Upper lobe of left lung (tissue), 6 donors: ENCODE measurements at regions not wholly inside any gene's neighbourhood (a gene's known extent, or its start where the extent isn't known, plus 50 kb on each side); places are given as distances from the start of the nearest gene placed in this dataset.

Experiments used
- ATAC-seq, 2 donors: fragments of 200-7000 bp; cut with Tn5 transposase; one replicate each; pipeline ENCODE4 v1.9.1; 2022; ENCODE audit warnings: mild to moderate bottlenecking in 2 of 2, moderate library complexity in 2 of 2; ENCODE audit not compliant: low FRiP score in 2 of 2
- DNase-seq, 2 donors: peaks; one replicate each; pipeline ENCODE4 v3.0.0-alpha.2; 2019 to 2020
- H3K27ac ChIP-seq, 4 donors: fragments of 200-600 bp; sonication (generic); one replicate each; pipeline ENCODE4 v1.5.1; 2016 to 2019
- H3K27me3 ChIP-seq, 4 donors: fragments of 200-600 bp; sonication (generic); one replicate each; pipeline ENCODE4 v1.5.1; 2017 to 2019
- H3K36me3 ChIP-seq, 4 donors: fragments of 200-600 bp; sonication (generic); one replicate each; pipeline ENCODE4 v1.5.1; 2016 to 2019
- H3K4me1 ChIP-seq, 4 donors: fragments of 200-600 bp; sonication (generic); one replicate each; pipeline ENCODE4 v1.5.1; 2018 to 2019
- H3K4me3 ChIP-seq, 4 donors: fragments of 200-600 bp; sonication (generic); one replicate each; pipeline ENCODE4 v1.5.1; 2017 to 2019; ENCODE audit warnings: mild to moderate bottlenecking in 2 of 4, moderate library complexity in 1 of 4
- H3K9me3 ChIP-seq, 4 donors: fragments of 200-600 bp; sonication (generic); one replicate each; pipeline ENCODE4 v1.5.1; 2018 to 2019
- CTCF ChIP-seq, 6 experiments: fragments of 450-650 bp in 4 of 6; fragments of 200-600 bp in 2 of 6; sonication (generic) in 2 of 6; IDR thresholded peaks; one replicate each; pipeline ENCODE4 v1.5.1; 2016 to 2019; ENCODE audit warnings: antibody characterized with exemption in 6 of 6
- EP300 ChIP-seq, 4 donors: sonication (generic); formaldehyde crosslinking; IDR thresholded peaks; one replicate each; pipeline ENCODE4 v1.5.1; 2017; ENCODE audit warnings: antibody characterized with exemption in 4 of 4, control low read depth in 2 of 4
- POLR2A ChIP-seq, 4 donors: fragments of 450-650 bp; IDR thresholded peaks; one replicate each; pipeline ENCODE4 v1.5.1; 2016 to 2017; ENCODE audit warnings: antibody characterized with exemption in 4 of 4, mild to moderate bottlenecking in 2 of 4
- POLR2AphosphoS5 ChIP-seq, 2 donors: sonication (generic); formaldehyde crosslinking; IDR thresholded peaks; one replicate each; pipeline ENCODE4 v1.5.1; 2017; ENCODE audit warnings: antibody characterized with exemption in 2 of 2
- WGBS, 2 donors: methylation state at CpG; one replicate each; pipeline ENCODE4 v1.1.5; 2017 to 2018; 5-methylcytosine and 5-hydroxymethylcytosine counted together
- donor health status: DM: no; HTN: no; CAD: no; lungs with moderate emphysema.
- donor health status: DM: no; HTN: yes; CAD: no; lungs with severe emphysema.

- ATAC-seq (no peak), DNase-seq (no peak)
- WGBS, 2 donors, result 83 to 87% methylated on average over 4 of the region's 4 CpGs
- Histone ChIP-seq H3K27ac (no peak overlapping the region), H3K4me1 (no peaks in the 10 kb centered on the region), H3K9me3 (no peaks in the 10 kb centered on the region), H3K4me3 (no peak overlapping the region), H3K36me3 (no peaks in the 10 kb centered on the region), H3K27me3 (no peaks in the 10 kb centered on the region)
- TF ChIP-seq CTCF (IDR thresholded peaks at IDR 0.05) (no peak), POLR2A (IDR thresholded peaks at IDR 0.05) (no peak), EP300 (IDR thresholded peaks at IDR 0.05) (no peak), POLR2AphosphoS5 (IDR thresholded peaks at IDR 0.05) (no peak)
These were observed 217.2 kb downstream of the RFC3 start for GRCh38 chr13:34035178-34035577.

GRCh38 chr13:34035676-34036325 is 217.9 kb downstream of the RFC3 start:
- DNase-seq (no peak), ATAC-seq (no peak)
- H3K4me3 ChIP-seq, result no peak overlapping the region
- no peaks in the 10 kb centered on the region for H3K4me1 ChIP-seq
- no peaks in the 10 kb centered on the region for H3K36me3 ChIP-seq
- no peaks in the 10 kb centered on the region for H3K9me3 ChIP-seq
- no peaks in the 10 kb centered on the region for H3K27me3 ChIP-seq
- WGBS, 2 donors, result 83 to 93% methylated on average over 3 of the region's 3 CpGs
- H3K27ac ChIP-seq, result no peak overlapping the region
- TF ChIP-seq CTCF (IDR thresholded peaks at IDR 0.05), result no peak
- no peak for TF ChIP-seq POLR2A (IDR thresholded peaks at IDR 0.05)
- no peak for TF ChIP-seq EP300 (IDR thresholded peaks at IDR 0.05)
- TF ChIP-seq POLR2AphosphoS5 (IDR thresholded peaks at IDR 0.05), result no peak

GRCh38 chr13:34037636-34038540 is 219.9 kb downstream of the RFC3 start:
- no peak for DNase-seq
- no peak for TF ChIP-seq EP300 (IDR thresholded peaks at IDR 0.05)
- TF ChIP-seq POLR2A (IDR thresholded peaks at IDR 0.05), result no peak
- TF ChIP-seq POLR2AphosphoS5 (IDR thresholded peaks at IDR 0.05), result no peak
- TF ChIP-seq CTCF (IDR thresholded peaks at IDR 0.05), result no peak
- Histone ChIP-seq H3K27me3 (no peaks in the 10 kb centered on the region), H3K4me3 (no peak overlapping the region), H3K4me1 (no peaks in the 10 kb centered on the region), H3K27ac (no peak overlapping the region), H3K36me3 (no peaks in the 10 kb centered on the region), H3K9me3 (no peaks in the 10 kb centered on the region)
- WGBS, 2 donors, result 90 to 91% methylated on average over 7 of the region's 7 CpGs
- no peak for ATAC-seq

GRCh38 chr13:34038541-34039068 is 220.7 kb downstream of the RFC3 start:
- WGBS, 2 donors, result 66 to 71% methylated on average over 5 of the region's 5 CpGs
- ATAC-seq, result no peak
- no peaks in the 10 kb centered on the region for H3K27me3 ChIP-seq

More at GRCh38 chr13:34038541-34039068, 220.7 kb downstream of the RFC3 start:
- no peak for TF ChIP-seq EP300 (IDR thresholded peaks at IDR 0.05)
- no peak for TF ChIP-seq POLR2A (IDR thresholded peaks at IDR 0.05)
- no peak for TF ChIP-seq POLR2AphosphoS5 (IDR thresholded peaks at IDR 0.05)
- no peak for TF ChIP-seq CTCF (IDR thresholded peaks at IDR 0.05)
- DNase-seq, result no peak
- Histone ChIP-seq H3K9me3 (no peaks in the 10 kb centered on the region), H3K4me1 (no peaks in the 10 kb centered on the region), H3K4me3 (no peak overlapping the region), H3K36me3 (no peaks in the 10 kb centered on the region), H3K27ac (no peak overlapping the region)
